Left ventricle myocardium inferior (tissue), 1 donor: ENCODE measurements at regions not wholly inside any gene's neighbourhood (a gene's known extent, or its start where the extent isn't known, plus 50 kb on each side); places are given as distances from the start of the nearest gene placed in this dataset.
"Not testable (repeated sequence)": the region's sequence is repeated elsewhere in the genome, so short reads cannot be mapped to it uniquely, and the experiment has no call there.

Experiments used
- DNase-seq: peaks from one replicate; pipeline ENCODE4 v3.0.0-alpha.2; 2020
- H3K27ac ChIP-seq: fragments of 200-600 bp; replicated peaks from 2 replicates; pipeline ENCODE4 v1.8.0; 2021
- H3K27me3 ChIP-seq: fragments of 200-600 bp; 2 replicates; pipeline ENCODE4 v1.8.0; 2021; ENCODE audit warnings: low read depth
- H3K36me3 ChIP-seq: fragments of 200-600 bp; 2 replicates; pipeline ENCODE4 v1.8.0; 2021
- H3K4me1 ChIP-seq: fragments of 200-600 bp; 2 replicates; pipeline ENCODE4 v1.8.0; 2021
- H3K4me3 ChIP-seq: fragments of 200-600 bp; 2 replicates; pipeline ENCODE4 v1.8.0; 2021; ENCODE audit warnings: mild to moderate bottlenecking, moderate library complexity
- H3K9me3 ChIP-seq: fragments of 200-600 bp; replicated peaks from 2 replicates; pipeline ENCODE4 v1.8.0; 2021
- intact Hi-C: fragments of 100-400 bp; cut with micrococcal nuclease; formaldehyde crosslinking; loops from one replicate; pipeline ENCODE4 v1.11.0; 2022
- TF ChIP-seq, protein P1 (sequence below): fragments of 200-600 bp; IDR thresholded peaks from 2 replicates; pipeline ENCODE4 v1.8.0; 2021; ENCODE audit warnings: antibody characterized with exemption, mild to moderate bottlenecking, borderline replicate concordance
- donor health status: DM: no; HTN: yes; CAD: no; lungs with severe emphysema.

DNA sequence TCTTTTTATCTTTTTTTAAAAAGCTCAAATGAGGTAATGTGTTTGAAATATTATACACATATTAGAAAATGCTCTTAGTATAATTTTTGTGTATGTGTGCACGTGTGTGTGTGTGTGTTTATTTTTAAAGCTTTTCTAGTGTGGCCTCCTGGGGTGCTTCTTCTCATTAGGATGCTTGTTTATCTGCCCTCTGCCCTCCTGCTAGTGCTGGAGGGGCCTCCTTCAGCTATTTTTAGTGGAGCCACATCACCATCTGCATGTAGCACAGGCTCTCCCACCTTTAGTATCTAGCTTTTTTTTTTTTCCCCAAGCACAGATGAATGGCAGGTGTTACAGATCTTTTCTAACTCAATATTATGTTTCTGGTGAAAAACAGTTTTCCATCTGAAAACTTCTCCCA is 155.7 kb upstream of the TMEM229A start:
- no peaks in the 10 kb centered on the region for H3K27me3 ChIP-seq
- peaks cover 6% of the 10 kb centered on the region for H3K4me1 ChIP-seq
- H3K4me3 ChIP-seq = no peak overlapping the region
- TF ChIP-seq, protein P1, sequence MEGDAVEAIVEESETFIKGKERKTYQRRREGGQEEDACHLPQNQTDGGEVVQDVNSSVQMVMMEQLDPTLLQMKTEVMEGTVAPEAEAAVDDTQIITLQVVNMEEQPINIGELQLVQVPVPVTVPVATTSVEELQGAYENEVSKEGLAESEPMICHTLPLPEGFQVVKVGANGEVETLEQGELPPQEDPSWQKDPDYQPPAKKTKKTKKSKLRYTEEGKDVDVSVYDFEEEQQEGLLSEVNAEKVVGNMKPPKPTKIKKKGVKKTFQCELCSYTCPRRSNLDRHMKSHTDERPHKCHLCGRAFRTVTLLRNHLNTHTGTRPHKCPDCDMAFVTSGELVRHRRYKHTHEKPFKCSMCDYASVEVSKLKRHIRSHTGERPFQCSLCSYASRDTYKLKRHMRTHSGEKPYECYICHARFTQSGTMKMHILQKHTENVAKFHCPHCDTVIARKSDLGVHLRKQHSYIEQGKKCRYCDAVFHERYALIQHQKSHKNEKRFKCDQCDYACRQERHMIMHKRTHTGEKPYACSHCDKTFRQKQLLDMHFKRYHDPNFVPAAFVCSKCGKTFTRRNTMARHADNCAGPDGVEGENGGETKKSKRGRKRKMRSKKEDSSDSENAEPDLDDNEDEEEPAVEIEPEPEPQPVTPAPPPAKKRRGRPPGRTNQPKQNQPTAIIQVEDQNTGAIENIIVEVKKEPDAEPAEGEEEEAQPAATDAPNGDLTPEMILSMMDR = no peak
- H3K36me3 ChIP-seq = no peaks in the 10 kb centered on the region
- no peaks in the 10 kb centered on the region for H3K9me3 ChIP-seq
- DNase-seq = no peak
- no peak overlapping the region for H3K27ac ChIP-seq
- intact Hi-C loops = loop anchor here (10.0 kb wide), 1 partner anchor 206 kb away; no protein-coding TSS in a partner anchor

DNA sequence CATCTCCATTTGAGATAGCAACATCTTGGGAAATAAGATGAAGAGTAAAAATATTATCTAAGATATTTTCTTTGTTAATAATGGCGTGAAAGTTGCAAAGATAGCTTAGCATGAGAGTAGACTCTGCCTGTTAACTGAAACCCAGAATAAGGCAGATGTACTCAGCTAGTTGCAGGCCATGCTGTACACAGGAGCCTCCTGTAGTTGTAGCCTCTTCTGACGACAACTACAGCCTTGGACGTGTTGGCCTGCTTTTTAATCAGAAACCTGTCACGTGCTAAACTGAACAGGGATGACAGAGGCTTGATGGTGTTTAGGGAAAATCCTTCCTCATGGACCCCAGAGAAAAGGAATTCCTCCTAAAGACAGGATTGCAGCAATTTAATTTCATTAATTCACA is 155.1 kb upstream of the TMEM229A start:
- intact Hi-C loops = loop anchor here (10.0 kb wide), 1 partner anchor 207 kb away; no protein-coding TSS in a partner anchor
- peaks cover 6% of the 10 kb centered on the region for H3K4me1 ChIP-seq
- no peak overlapping the region for H3K4me3 ChIP-seq
- DNase-seq = no peak
- H3K27ac ChIP-seq = no peak overlapping the region
- no peaks in the 10 kb centered on the region for H3K36me3 ChIP-seq
- no peaks in the 10 kb centered on the region for H3K9me3 ChIP-seq
- H3K27me3 ChIP-seq = no peaks in the 10 kb centered on the region
- TF ChIP-seq, protein P1 = no peak

DNA sequence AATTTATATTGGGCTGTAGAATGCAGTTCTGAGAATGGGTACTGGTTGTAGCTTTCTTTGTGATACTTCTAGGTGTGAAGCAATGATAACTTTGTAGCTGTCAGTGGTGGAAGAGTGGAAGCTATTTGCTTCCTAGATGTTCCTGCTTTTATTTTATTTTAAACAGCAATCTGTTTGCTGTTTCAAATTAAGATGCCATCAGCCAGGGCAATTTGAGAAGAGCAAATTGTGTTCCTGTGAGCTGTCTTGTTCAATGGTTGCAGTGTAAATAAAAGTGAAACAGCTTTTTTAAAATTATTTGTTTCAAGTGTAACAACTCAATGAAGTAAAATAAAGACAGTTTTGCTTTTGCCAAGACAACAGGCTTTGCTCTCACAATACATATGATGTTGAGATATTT is 150.8 kb upstream of the TMEM229A start:
- Histone ChIP-seq H3K27ac (no peak overlapping the region), H3K4me1 (peaks cover 2% of the 10 kb centered on the region), H3K27me3 (no peaks in the 10 kb centered on the region), H3K9me3 (no peaks in the 10 kb centered on the region), H3K4me3 (no peak overlapping the region), H3K36me3 (no peaks in the 10 kb centered on the region)
- intact Hi-C loops = loop anchor here (10.0 kb wide), 1 partner anchor 211 kb away; no protein-coding TSS in a partner anchor
- DNase-seq = no peak
- TF ChIP-seq, protein P1 = no peak

DNA sequence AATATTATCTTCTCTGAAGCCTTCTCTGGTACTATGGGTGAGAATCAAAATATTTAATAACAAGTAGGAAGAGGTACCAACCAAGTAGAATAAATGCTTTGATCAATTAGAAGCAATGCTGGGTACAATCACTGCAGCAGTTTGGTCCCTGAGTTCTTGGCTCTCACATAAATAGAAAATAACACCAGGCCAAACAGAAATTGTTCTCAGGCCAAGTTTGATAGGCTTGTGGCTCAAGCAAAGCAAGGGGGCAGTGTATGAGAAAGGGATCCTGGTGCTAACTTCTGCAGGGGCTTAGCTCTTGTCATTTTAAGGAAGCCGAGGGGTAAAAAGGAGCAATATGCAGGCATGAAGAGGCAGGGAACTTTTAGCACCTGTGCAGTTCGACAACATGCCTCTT is 146.8 kb upstream of the TMEM229A start:
- Histone ChIP-seq H3K36me3 (no peaks in the 10 kb centered on the region), H3K27ac (no peak overlapping the region), H3K4me3 (no peak overlapping the region), H3K9me3 (no peaks in the 10 kb centered on the region), H3K27me3 (no peaks in the 10 kb centered on the region), H3K4me1 (no peaks in the 10 kb centered on the region)
- no peak for DNase-seq
- TF ChIP-seq, protein P1 = peak; percentile 25
- intact Hi-C loops = loop anchor here (10.0 kb wide), 1 partner anchor 215 kb away; no protein-coding TSS in a partner anchor

DNA sequence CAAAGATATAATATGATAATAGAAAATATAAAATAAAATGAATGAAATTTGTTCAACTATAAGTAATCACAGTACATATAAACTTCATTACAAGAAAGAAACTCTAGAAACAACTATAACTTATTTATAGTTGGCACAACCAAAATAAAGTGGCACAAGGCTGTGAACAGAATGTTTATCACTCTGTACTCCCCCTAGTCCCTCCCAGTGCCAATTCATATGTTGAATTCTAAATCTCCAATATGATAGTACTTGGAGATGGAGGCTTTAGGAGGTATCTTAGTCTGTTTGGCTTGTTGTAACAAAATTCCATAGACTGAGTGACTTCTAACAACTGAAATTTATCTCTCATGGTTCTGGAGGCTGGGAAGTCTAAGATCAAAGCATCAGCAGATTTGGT is 145.0 kb upstream of the TMEM229A start:
- TF ChIP-seq, protein P1 = no peak
- Histone ChIP-seq H3K36me3 (no peaks in the 10 kb centered on the region), H3K9me3 (peaks cover 5% of the 10 kb centered on the region), H3K4me3 (no peak overlapping the region), H3K4me1 (no peaks in the 10 kb centered on the region), H3K27me3 (no peaks in the 10 kb centered on the region), H3K27ac (no peak overlapping the region)
- no peak for DNase-seq
- intact Hi-C loops = no loop called here

DNA sequence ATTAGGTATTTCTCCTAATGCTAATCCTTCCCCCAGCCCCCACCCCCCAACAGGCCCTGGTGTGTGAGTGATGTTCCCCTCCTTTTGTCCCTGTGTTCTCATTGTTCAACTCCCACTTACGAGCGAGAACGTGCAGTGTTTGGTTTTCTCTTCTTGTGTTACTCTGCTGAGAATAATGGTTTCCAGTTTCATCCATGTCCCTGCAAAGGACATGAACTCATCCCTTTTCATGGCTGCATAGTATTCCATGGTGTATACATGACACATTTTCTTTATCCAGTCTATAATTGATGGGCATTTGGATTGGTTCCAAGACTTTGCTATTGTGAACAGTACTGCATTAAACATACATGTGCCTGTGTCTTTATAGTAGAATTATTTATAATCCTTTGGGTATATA is 138.9 kb upstream of the TMEM229A start:
- H3K4me3 ChIP-seq, DNase-seq, intact Hi-C loops, H3K27me3 ChIP-seq, H3K4me1 ChIP-seq, H3K36me3 ChIP-seq, H3K27ac ChIP-seq: not testable (repeated sequence)
- peaks cover 15% of the 10 kb centered on the region for H3K9me3 ChIP-seq
